Mucosa of rectum (tissue), 2 donors: ENCODE measurements at regions not wholly inside any gene's neighbourhood (a gene's known extent, or its start where the extent isn't known, plus 50 kb on each side); places are given as distances from the start of the nearest gene placed in this dataset.
"Not testable (repeated sequence)": the region's sequence is repeated elsewhere in the genome, so short reads cannot be mapped to it uniquely, and the experiment has no call there.

Source experiments
- H3K27ac ChIP-seq, 2 donors: one replicate each; pipeline ENCODE4 v1.7.0; 2013; ENCODE audit warnings: inconsistent platforms in 2 of 2, low read depth in 2 of 2, low read length in 2 of 2
- H3K27me3 ChIP-seq, 2 donors: one replicate each; pipeline ENCODE4 v1.7.0; 2013; ENCODE audit warnings: low read length in 2 of 2; ENCODE audit not compliant: control insufficient read depth in 2 of 2, insufficient read depth in 2 of 2
- H3K36me3 ChIP-seq, 2 donors: one replicate each; pipeline ENCODE4 v1.7.0; 2013; ENCODE audit warnings: low read length in 2 of 2; ENCODE audit not compliant: control insufficient read depth in 2 of 2, insufficient read depth in 2 of 2
- H3K4me1 ChIP-seq, 2 donors: one replicate each; pipeline ENCODE4 v1.7.0; 2013; ENCODE audit warnings: low read length in 2 of 2, mild to moderate bottlenecking in 1 of 2; ENCODE audit not compliant: control insufficient read depth in 2 of 2, insufficient read depth in 2 of 2
- H3K4me3 ChIP-seq, 2 donors: one replicate each; pipeline ENCODE4 v1.7.0; 2013; ENCODE audit warnings: low read length in 2 of 2
- H3K9ac ChIP-seq, 2 donors: one replicate each; pipeline ENCODE4 v1.7.0; 2013; ENCODE audit warnings: low read length in 2 of 2, low read depth in 1 of 2, mild to moderate bottlenecking in 1 of 2
- H3K9me3 ChIP-seq, 2 donors: one replicate each; pipeline ENCODE4 v1.7.0; 2013; ENCODE audit warnings: low read length in 2 of 2; ENCODE audit not compliant: control insufficient read depth in 2 of 2
- donor health status: healthy.
- donor health status: Normal muscosa, but diverticular disease.

- Histone ChIP-seq H3K36me3 (no peaks in the 10 kb centered on the region), H3K27me3 (no peaks in the 10 kb centered on the region), H3K9ac (no peak overlapping the region), H3K4me1 (no peaks in the 10 kb centered on the region), H3K4me3 (no peak overlapping the region), H3K27ac (no peak overlapping the region), H3K9me3 (peaks cover 0 to 7% of the 10 kb centered on the region in 2 donors)
These were observed 95.6 kb upstream of the ZNF98 start for GRCh38 chr19:22517496-22518411.

- no peak overlapping the region for H3K27ac ChIP-seq
- peaks cover 0 to 14% of the 10 kb centered on the region in 2 donors for H3K9me3 ChIP-seq
- H3K4me3 ChIP-seq: no peak overlapping the region
- no peaks in the 10 kb centered on the region for H3K36me3 ChIP-seq
- H3K9ac ChIP-seq: no peak overlapping the region
- no peaks in the 10 kb centered on the region for H3K27me3 ChIP-seq
- no peaks in the 10 kb centered on the region for H3K4me1 ChIP-seq
These were observed 93.3 kb upstream of the ZNF98 start for GRCh38 chr19:22515435-22515834.

GRCh38 chr19:22503524-22503923, 81.4 kb upstream of the ZNF98 start:
- Histone ChIP-seq H3K36me3 (no peaks in the 10 kb centered on the region), H3K9me3 (peaks cover 6 to 36% of the 10 kb centered on the region in 2 donors), H3K4me1 (no peaks in the 10 kb centered on the region), H3K27ac (no peak overlapping the region), H3K9ac (no peak overlapping the region), H3K4me3 (no peak overlapping the region), H3K27me3 (no peaks in the 10 kb centered on the region)

- Histone ChIP-seq H3K36me3 (no peaks in the 10 kb centered on the region), H3K4me3 (no peak overlapping the region), H3K27ac (no peak overlapping the region), H3K27me3 (no peaks in the 10 kb centered on the region), H3K9ac (no peak overlapping the region), H3K9me3 (peaks cover 6 to 36% of the 10 kb centered on the region in 2 donors), H3K4me1 (no peaks in the 10 kb centered on the region)
These were observed 80.6 kb upstream of the ZNF98 start for GRCh38 chr19:22502766-22503165.

- H3K9me3 ChIP-seq: peaks cover 13 to 38% of the 10 kb centered on the region in 2 donors
- H3K4me3 ChIP-seq, H3K36me3 ChIP-seq, H3K27ac ChIP-seq, H3K27me3 ChIP-seq, H3K4me1 ChIP-seq, H3K9ac ChIP-seq: not testable (repeated sequence)
These were observed 76.8 kb upstream of the ZNF98 start for GRCh38 chr19:22498831-22499430.

GRCh38 chr19:22491746-22492145, 69.6 kb upstream of the ZNF98 start:
- Histone ChIP-seq H3K27ac (no peak overlapping the region), H3K4me1 (no peaks in the 10 kb centered on the region), H3K36me3 (no peaks in the 10 kb centered on the region), H3K9me3 (peaks cover 14 to 23% of the 10 kb centered on the region in 2 donors), H3K4me3 (no peak overlapping the region), H3K9ac (no peak overlapping the region), H3K27me3 (no peaks in the 10 kb centered on the region)

GRCh38 chr19:22483514-22483913, 61.4 kb upstream of the ZNF98 start:
- not testable (repeated sequence) for H3K27me3 ChIP-seq, H3K36me3 ChIP-seq, H3K4me1 ChIP-seq, H3K27ac ChIP-seq, H3K9ac ChIP-seq, H3K4me3 ChIP-seq
- peaks cover 16 to 20% of the 10 kb centered on the region in 2 donors for H3K9me3 ChIP-seq

- Histone ChIP-seq H3K4me3 (no peak overlapping the region), H3K36me3 (no peaks in the 10 kb centered on the region), H3K9me3 (peaks cover 26 to 38% of the 10 kb centered on the region in 2 donors)
These were observed 50.1 kb upstream of the ZNF98 start for GRCh38 chr19:22472180-22472637.

More at GRCh38 chr19:22472180-22472637, 50.1 kb upstream of the ZNF98 start:
- no peaks in the 10 kb centered on the region for H3K4me1 ChIP-seq
- no peak overlapping the region for H3K9ac ChIP-seq
- H3K27me3 ChIP-seq: no peaks in the 10 kb centered on the region
- H3K27ac ChIP-seq: no peak overlapping the region
